ENCODE measurements at regions not wholly inside any gene's neighbourhood (a gene's known extent, or its start where the extent isn't known, plus 50 kb on each side); places are given as distances from the start of the nearest gene placed in this dataset.
"Not testable (repeated sequence)": the region's sequence is repeated elsewhere in the genome, so short reads cannot be mapped to it uniquely, and the experiment has no call there.

DNA sequence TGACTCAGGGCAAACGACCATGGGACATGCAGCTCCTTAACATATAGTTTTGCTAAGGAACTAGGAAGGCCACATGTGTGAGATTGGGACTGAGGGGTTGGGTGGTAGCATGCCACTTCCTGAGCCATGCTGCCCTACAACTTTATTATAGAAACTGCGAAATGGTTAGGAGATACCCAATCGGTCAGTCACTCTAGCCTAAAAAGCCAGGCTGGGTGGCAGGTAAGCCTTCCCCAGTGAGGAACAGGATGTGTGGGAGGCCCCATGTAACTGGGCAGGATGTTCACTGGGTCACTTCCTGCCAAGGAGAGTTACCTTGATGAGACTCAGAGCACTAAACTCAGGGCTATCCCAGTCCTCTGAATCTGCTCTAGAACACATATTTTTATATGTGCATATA is 123.5 kb downstream of the MAP3K7 start:
- no peak for DNase-seq (ENCODE audit: low spot score)

DNA sequence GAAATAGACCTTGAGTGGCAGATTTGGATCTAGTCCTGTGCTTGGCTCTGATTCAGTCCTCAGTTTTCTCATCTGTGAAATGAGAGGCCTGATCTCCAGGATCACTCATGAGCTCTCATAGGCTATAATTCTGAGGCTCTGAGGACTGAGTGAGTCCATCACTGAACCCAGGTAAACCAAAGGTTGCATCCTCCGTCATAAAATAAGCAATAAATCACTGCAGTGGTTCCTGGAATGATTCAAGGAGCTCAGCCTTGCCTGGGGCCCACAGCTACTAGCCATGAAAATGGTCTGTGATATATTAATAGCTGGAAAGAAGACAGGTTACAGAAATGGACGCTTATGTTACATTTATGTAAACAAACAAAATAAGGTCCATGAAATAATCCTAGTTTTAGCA is 124.8 kb downstream of the MAP3K7 start:
- no peak for DNase-seq (ENCODE audit: low spot score)

DNA sequence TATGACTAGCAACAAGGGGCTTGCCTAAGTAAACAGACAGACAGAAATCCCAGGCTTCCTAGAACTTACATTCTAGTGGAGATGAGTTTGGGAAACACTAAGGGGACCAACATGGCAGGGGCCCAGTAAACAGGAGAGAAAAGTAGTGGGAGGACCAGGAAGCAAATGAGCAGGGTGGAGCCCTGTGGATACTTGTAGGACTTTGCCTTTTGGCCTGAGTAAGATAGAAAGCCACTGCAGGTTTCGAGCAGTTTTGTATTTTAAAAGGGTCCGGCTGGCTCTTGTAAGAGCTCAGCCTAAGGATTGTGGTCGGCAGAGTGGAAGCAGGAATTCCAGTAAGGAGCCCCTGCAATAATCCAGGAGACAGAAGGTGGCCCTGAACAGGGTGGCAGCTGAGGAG is 125.5 kb downstream of the MAP3K7 start:
- DNase-seq (ENCODE audit: low spot score), result no peak

DNA sequence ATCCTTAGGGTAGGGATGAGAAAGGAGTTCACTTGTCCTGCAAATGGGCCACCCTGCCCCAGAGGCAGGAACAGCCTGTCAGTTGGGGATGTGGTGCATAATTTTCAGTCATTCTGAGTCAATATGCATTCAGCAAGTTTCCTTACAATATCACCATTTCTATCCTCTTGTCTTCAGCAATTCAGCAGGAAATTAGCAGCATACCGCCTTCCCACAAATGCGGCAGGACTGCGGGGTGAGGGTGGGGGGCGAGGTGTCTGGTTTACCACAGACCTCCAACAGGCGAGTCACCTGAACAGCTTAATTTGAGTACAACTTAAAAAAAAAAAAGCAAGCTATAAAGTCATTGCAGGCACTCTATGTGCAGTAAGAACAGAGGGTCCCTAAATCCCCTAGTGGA is 126.8 kb downstream of the MAP3K7 start:
- DNase-seq (ENCODE audit: low spot score), result no peak

DNA sequence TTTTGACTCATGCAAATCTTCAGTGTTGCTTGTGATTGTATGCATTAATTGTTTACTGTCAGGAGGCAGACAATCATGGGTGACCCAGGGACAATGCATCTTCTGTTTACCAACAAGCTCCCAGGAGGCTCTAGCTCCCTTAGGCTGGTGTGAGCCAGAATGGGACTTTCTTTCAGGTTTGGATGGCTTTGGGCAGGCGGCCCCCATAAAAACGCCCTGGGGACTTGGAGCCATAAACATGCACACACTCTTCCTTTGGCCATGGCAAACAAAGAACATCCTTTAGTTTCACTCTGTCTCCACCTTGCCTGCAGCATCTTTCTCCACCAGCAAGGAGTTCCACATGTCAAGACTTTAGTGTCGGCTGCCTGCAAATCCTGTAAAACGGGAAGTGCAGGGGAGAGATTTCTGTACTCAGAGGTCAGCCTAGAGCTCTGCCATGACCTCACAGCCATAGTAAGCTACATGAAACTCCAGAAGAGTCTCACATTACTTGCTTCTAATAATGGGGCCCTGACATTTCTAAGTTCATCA is 127.6 kb downstream of the MAP3K7 start:
- DNase-seq (ENCODE audit: low spot score), result no peak

DNA sequence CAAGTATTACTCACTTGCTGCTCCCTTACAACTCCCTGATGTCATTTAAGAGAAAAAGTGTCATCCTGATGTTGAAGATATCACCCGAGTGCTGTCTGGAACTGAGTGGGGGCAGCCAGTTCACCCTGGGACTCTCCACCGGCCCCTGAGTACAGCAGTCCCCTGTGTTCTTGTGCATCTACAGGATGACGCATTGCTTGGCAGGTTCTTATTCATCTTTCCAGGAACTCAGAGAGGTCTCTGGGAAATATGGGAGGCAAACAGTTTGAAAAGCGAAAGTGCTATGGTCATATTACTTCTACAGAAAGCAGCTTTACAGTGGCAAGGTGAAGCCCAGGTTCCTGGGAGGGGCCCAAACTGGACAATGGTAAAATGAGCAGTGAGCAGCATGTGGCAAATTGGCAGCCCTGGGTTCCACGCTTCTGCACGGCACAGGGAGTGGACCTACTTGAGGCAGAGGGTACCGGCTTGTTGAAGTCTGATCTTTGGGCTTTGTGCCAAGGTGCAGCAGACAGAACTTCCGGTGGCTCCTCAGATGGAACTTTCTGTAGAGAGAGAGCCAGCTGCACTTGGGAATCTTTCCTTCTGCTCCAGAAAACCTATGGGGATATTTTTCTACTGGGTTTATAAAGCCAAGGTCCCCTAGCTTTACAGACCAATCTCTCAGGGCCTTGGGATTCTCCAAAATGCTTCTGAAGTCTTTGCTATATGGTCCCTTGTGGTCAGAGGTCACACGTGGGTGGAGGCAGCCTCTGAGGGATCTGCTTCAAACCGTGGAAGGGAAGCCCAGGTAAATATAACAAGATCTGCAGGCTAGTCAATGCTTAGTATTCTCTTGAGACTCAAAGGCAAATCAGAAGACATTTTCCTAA is 128.3 kb downstream of the MAP3K7 start:
- no peak for DNase-seq (ENCODE audit: low spot score)

DNA sequence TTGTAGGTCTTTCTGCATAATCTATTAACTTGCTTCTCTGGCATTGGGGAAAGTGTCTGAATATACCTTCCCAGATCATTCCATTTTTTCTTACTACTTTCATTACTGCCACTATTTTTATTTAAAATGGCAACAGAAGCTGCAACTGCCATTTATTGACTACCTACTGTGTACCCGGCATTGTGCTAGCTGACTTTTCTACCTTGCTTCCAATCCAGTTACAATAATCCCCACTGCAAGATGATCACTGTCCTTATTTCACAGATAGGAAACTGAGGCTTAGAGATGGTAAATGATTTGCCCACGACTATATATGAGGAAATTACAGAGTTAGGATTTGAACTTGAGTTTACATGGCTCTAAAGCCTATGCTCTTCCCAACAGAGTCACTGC is 129.0 kb downstream of the MAP3K7 start:
- DNase-seq (ENCODE audit: low spot score), result no peak

DNA sequence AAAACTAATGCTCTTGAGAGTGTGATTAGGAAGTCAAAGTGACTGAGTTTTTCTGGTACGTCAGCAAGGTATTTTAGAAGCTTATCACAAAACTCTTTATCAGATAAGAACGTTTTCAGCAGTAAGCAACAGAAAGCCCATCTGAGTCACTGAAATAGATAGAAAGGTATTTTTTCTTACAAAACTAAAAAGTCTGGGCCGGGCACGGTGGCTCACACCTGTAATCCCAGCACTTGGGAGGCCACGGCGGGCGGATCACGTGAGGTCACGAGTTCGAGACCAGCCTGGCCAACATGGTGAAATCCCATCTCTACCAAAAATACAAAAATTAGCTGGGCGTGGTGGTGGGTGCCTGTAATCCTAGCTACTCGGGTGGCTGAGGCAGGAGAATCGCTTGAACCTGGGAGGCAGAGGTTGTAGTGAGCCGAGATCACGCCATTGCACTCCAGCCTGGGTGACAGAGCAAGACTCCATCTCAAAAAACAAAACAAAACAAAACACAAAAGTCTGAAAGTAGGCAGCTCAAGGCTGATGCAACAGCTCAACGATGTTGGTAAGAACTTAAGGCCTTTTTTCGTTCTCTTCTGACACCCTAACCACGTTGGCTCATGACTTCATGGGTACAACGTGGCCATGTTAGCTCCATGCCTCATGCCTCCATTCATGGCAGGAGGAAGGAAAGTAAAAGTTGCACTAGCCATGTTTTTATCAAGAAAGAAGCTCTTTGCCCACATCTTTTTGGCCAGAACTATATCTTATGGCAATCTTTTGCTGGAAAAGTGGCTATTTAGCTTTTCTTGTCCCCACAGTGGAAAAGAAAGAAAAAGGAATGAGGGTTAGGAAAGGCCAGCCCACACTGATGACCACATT is 129.6 kb downstream of the MAP3K7 start:
- DNase-seq (ENCODE audit: low spot score), result not testable (repeated sequence)

DNA sequence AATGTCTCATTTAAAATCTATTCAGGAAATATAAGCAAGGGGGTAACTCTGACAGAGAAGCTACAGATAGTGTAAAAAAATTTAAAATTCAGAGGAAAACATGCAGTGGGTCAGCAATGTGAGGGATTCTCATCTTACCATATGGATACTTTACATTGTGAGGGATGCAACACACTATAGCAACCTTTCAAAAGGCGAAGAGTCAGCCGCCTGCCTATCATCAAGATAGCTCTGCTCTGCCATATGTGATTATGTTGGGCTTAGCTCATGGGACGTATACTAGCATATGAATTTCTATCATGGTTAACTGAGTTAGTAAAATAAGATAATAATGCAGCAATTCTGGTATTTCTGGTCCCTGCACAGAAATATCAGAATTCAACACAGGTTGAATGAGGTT is 130.9 kb downstream of the MAP3K7 start:
- DNase-seq (ENCODE audit: low spot score), result no peak

DNA sequence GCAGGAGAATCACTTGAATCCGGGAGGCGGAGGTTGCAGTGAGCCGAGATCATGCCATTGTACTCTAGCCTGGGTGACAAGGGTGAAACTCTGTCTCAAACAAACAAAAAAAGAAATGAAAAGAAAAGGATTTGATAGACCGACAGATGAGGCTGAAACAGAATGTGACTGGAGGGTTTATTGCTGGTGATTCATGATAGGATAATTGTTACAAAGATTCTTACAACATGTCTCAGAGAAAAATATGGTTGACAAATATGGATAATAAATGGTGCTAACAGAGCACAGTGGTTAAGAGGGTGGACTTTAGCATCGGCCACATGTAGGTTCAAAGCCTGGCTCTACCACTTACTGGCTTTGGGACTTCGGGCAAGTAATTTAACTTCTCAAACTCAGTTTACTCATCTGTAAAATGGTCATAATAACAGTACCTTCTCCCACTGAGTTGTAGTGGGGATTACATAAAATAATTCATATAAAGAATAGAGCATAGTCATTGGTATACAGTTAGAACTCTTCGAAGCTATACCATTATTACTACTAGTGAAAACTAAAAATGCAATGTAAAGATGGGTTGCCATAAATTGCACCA is 131.9 kb downstream of the MAP3K7 start:
- no peak for DNase-seq (ENCODE audit: low spot score)

DNA sequence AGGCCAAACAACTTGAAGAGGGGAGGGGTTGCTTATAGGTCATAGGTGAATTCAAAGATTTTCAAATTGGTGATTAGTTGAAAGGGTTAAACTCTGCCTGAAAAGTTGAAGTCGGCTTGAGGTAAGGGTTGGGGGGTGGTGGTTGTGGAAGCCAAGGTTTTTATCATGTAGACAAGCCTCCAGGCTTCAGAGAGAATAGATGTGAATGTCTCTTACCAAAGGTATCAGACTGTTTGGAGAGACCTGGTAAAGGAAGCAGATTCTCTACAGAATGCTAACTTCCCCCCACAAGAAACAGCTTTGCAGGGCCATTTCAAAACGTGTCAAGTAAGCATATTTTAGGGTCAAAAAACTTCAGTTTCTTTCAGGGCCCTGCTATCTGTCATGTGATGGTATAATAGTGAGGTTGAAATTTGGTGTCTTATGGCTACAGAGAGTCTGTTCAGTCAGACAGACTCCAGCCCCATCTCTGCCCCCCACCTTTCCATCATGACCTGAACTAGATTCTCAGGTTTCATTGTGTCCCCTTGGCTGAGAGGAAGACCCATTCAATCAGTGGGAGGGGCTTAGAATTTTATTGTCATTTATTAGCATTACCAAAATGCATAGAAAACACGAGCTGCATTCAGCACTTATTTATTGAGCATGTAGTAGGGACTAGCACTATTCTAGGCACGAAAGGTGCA is 136.5 kb downstream of the MAP3K7 start:
- DNase-seq (ENCODE audit: low spot score), result no peak

DNA sequence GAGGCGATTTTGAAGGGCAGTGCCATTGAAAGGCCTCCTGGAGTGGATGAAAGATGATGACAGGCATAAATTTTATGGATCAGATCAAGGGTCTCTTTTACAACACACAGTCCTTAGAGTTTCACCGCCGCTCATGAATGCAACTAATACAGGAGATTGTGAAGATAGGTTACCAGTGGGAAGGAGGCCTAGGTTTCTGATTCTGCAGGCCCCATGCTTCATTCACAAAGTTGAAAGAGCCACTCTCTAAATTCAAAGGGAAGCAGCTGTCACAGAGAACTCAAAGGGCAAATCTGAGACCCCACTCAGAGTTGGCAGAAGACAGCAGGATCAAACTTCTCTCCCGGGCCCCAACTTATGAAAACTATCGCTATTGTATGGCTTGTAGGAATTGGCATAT is 137.6 kb downstream of the MAP3K7 start:
- no peak for DNase-seq (ENCODE audit: low spot score)

DNA sequence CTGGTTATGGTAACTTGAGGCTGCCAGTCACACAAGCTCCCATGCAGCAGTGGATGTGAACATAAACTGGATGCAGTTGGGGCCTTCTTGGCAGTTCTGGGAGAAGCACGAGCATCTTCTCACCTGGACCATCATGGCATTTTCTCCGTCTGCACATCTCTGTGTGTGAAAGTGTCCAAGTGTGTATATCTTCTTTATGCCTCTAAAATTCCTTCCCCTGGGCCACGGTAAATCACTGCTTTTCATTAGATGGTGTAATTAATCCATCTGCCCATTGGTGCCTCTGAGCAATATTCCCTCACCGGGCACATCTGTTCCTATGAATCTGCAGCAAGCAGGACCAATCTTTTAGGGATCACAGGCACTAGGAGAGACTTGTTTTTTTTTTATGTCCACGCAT is 138.0 kb downstream of the MAP3K7 start:
- no peak for DNase-seq (ENCODE audit: low spot score)

DNA sequence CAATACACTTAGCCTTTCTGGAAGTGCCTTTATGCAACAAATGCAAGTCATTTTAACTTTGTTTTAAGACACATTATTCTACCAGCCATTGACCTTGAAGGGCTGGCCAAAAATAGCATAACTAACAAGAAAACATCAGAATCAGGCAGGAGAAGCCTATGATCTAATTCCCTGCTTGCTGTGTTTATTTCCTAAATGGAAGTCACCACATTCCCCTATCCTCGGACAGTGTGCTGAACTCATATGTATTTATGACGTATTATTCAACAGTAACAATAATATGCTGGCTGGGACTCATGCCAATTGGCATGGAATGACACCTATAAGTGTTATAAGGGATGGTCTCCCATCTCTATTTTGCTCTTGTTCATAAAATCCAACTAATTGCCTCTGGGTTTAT is 140.7 kb downstream of the MAP3K7 start:
- no peak for DNase-seq (ENCODE audit: low spot score)

DNA sequence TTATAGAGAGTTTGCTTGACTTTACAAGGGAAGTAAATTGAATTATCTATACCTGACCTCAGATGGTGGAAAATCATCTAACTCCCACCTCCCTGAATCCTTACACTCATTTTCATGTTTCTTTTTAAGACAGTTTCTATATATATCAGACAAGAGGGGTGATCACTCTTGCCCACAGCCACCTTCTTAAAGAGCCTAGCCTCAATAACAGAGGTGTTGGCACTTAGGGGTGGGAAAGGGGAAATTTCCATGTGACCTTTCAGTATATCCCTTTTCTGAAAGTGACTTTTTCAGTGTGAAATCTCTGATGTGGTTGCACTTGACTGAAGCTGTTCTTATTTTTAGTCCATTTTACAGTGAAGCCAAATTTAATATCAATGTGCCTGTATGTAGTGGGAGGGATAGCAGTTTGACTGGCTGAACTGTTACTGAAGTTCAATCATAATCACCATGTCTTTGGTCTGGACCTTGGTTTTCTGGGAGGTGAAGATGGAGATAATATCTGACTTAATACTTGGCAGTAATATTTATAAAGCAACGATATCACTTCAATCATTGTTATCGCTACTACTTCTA is 141.3 kb downstream of the MAP3K7 start:
- no peak for DNase-seq (ENCODE audit: low spot score)

DNA sequence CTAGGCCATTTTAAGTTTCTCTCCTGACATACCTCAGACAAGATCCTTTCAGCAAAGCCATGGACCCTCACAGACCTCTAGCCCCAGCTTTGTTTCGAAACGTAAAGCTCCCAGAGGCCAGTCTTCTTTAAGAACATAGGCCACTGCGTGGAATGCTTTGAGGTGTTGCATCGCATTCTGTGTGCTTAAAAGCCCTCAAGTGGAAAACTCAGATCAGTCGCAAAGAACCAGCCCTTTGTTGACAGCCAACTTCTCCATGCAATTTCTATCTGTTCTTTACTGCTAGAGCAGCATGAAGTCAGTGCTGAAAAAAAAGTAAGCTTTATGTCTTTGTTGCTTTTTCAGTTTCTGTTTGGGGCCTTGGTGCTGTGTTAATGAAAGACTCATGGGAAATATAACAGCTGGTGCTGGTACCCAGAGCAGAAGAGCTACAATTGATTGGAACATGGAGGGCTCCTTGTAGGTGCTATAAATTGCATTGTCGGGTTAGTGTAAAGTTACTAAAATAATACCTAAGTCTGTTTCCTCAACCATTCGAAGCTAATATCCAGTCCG is 142.6 kb downstream of the MAP3K7 start:
- DNase-seq (ENCODE audit: low spot score), result no peak

DNA sequence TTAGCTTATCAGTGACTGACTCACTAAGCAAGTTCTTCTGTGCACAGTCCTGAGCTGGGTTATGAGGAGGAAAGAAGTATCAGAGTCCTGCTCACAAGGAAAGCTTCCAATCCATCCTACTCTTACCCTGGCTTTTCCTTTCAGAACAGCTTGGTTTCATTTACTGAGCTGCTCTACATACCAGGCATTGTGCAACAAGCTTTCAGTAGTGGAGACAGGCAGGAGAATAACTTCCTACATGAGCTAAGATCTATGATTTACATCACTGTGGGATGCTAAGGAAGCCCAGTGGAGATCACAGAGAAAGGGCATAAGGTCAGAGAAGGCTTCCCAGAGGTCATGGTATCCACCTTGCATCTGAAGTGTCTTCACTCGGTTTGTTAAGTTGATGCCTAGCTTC is 144.5 kb downstream of the MAP3K7 start:
- no peak for DNase-seq (ENCODE audit: low spot score)

DNA sequence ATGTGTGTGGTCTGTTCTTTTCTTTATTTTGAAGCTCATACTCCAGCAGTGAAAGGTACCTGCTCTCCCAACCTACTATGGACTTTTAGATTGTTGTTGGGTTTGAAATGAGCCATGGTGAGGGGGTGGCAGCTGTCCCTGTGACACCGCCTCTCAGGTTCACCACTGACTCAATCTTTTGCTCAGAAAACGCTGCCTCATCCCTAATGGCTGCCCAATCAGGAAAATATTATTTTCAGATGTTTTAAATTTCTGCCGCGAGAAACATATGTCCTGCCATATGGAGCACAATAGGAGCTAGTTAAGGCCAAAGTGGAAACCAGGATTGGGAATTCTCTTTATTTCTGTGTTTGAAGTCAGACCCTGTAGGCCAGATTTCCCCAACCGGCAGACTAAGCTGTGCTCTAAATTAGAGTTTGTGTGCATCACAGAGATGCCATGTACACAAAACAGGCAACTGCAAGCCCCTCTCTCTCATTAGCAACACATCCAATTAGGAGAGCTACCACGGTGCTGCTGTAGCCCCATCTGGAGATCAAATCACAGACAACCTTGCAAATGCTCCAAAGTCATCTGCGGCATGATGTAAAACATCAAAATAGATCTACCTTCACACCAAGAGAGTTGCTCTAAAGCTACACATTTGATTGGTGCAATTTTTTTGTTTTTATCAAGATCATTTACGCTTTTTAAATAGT is 144.1 kb upstream of the BACH2 start:
- DNase-seq (ENCODE audit: low spot score), result no peak

DNA sequence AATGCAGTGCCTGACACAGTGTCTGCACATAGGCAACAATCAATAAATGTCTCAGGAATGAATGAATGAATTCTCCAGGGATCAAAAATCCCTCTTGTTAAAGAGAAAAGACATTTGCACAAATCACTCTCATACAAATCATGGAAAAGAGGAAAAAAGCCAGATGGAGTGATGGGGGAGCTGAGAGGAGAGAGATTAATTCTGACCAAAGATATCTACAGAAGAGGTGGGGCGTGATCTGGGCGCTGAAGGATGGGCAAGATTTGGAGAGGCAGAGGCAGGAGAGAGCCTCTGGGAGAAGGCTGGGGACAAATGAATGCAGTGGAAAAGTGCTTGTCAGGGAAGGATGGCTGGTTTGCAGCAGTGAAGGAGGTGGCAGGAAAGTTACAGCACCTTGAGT is 142.9 kb upstream of the BACH2 start:
- DNase-seq (ENCODE audit: low spot score), result no peak

DNA sequence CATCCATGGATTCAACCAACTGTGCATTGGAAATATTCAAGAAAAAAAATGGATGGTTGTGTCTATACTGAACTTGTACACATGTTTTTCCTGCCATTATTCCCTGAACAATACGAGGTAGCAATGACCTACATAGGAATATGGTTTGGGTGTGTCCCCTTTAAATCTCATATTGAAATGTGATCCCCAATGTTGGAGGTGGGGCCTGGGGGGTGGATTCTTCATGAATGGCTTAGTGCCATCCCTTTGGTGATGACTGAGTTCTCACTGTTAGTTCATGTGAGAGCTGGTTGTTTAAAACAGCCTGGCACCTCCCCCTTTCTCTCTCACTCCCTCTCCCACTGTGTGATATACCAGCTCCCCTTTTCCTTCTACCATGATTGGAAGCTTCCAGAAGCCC is 139.8 kb upstream of the BACH2 start:
- DNase-seq (ENCODE audit: low spot score), result no peak

Measured in iPS-NIHi11 (cell line).